Fibroblast of upper back skin (primary cell): ENCODE measurements at regions not wholly inside any gene's neighbourhood (a gene's known extent, or its start where the extent isn't known, plus 50 kb on each side); places are given as distances from the start of the nearest gene placed in this dataset.

ENCODE experiments used
- DNase-seq: peaks from one replicate; pipeline ENCODE4 v3.0.0-alpha.2; 2013

DNA sequence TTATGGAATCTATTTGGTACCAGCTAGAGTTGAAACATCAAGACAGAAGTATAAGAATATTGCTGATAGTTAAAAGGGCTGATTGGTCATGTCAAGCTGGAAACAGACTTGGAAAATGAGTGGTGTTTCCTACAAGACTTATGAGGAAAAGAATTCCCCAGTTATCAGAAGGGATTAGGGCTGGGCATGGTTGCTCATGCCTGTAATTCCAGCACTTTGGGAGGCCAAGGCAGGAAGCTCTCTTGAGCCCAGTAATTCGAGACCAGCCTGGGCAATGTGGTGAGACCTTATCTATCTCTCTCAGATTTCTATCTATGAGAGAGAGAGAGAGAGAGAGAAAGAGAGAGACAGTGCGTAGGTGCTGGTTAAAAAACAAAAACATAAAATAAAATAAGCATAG is 139.5 kb upstream of the PMFBP1 start:
- DNase-seq: peak; percentile 70

DNA sequence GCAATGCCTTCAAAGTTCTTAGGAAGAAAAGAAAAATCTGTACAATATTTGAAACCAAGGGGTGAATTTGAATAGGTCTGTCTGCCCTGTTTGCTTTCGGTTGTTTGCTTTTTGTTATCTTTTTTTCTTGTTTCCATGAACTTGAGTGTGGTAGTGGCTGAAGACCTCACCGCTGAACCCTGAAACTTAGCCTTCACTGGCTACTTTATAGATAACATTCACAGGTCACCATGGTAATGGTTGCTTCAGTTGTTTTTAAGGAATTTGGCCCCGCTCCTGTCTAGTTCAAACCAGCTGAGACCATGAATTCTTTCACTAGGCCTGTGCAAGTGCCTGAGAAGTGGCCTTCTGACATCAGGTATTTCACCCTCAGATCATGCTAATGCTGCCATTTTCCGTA is 137.0 kb upstream of the PMFBP1 start:
- DNase-seq: no peak

DNA sequence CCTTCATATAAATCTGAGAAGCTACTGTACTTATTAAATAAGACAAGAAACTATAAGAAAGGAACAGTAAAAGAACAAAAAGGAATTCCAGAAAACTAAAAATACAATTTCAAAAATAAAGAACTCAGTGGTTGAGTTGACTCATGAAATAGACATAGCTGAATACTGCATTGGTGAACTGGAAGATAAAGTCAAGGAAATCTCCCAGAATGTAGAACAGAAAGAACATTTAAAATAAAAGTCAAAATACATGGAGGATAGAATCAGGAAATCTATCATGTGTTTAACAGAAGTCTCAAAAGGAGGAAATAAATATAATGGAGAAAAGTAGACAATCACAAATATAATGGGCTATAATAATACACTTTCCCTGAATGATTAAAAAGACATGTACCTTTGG is 136.4 kb upstream of the PMFBP1 start:
- DNase-seq: no peak

DNA sequence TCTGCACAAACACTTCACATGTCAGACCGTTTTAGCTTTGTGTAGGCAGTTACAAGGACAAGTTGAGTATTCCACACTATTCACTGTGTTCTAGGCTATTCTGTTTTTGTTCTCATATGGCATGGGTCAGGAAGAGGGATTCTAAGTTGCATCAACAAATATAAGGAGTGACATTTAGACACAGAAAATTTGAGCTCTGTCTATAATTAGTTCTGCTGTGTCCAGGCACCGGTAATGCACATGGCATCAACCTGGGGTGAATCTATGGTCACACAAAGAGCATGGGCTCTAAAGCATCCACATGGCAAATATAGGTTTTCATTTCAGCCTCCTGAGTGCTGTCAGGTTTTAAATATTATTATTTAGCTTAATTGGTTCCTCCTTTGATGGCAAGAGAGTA is 130.4 kb upstream of the PMFBP1 start:
- no peak for DNase-seq

DNA sequence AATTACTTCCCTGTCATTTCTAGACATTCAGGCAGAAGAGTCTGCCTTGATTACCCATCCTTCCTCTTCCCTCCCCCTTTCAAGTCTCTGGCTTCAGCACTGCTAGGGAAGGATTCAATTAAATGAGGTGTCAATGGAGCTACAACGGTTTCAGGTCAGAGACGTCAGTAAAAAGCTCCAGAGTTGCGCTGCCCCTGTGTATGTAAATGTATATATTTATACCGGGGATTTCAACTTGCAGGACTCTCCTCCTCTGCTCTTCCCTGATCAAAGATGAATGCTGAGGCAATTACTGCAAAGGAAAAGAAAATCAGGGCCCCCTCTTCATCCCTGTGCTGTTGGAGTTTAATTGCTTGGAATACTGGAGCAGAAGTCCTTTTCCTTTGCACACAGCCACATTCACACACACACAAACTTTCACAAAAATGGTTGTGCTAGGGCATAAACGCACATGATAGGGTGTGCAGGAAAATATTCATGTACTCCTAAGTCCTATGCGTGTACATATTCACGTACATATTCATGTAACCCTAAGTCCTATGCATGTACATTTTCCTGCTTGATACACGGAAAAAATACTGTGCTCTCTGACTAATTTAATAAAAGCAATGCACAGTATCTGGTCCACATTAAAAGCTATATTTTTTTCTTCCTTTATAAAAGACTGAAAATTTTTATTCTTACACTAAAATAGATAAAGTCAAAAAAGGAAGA is 129.7 kb upstream of the PMFBP1 start:
- no peak for DNase-seq

DNA sequence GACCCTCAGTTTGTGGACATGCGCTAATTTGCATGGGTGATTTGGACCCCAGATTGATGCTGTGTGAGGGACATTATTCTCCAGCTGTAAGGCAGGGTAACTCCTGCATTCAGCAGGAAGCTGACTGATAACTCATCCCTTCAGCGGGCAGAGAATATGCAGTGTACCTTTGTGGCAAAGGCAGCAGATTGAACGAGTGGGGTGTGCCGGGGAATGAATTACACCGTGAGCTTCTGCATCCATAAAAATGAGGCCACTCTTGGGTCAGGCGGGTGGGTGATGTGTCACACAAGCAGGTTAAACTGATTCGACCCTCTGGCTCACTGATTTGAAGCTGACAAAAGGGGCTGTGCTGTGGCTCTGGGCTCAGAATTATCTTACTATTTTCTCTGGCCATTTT is 128.9 kb upstream of the PMFBP1 start:
- no peak for DNase-seq

DNA sequence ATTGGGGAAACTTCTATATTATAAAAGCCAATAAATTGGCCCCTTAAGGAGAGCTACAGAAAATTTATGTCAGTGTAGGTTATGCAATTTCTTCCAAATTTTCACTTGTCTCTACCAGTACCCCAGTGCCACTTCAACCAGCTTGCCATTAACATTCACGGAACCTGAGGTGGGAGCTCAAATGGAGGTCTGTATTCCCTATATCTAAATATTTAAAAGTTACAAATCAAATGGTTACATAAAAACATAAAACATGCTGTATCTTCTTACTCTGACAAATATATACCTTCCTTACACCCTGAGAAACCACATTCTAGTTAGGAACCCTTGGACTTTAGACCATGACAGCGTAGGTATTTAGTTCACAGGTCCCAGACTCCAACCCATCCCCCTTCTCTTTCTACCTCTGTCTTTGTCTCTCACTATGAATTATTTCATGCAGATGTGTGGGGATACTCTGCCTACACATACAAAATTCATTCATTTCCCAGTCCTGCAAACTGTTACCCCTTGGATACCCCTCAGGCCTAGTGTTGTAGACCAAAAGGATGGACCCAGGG is 127.8 kb upstream of the PMFBP1 start:
- DNase-seq: no peak

DNA sequence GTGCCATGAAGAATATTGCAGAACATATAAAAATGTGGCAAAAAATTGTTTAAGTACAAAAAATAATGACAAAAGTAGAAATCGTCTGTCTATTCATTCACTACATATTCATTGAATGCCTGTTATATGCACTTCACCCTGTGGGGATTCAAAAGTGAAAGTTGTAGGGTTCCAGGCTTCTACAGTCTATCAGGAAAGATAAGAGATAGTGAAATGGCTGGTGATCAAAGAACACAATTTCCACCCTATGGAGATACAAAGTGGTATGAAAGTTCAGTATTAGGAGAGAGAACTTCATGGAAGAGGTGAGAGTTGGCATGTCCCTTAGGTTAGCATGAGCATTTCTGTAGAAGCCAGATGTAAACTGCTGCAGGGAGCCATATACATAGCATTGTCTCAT is 127.0 kb upstream of the PMFBP1 start:
- no peak for DNase-seq

DNA sequence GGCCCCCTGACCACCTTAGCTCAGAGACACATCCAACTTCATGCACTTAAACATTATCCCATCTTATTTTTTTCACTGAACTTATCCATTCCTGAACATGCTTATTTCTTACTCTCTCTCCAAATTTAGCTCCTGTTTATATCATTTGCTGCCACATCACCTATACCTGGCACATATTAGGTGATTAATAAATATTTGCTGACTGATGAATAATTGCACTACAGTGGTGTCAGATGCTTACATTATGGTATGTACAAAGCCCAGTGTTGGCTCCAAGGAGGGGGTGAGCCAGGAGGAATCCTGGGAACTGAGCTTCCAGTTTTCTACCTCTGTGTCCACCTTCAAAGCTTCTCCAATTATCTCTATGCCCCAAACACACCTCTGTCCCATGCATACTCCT is 124.0 kb upstream of the PMFBP1 start:
- no peak for DNase-seq

DNA sequence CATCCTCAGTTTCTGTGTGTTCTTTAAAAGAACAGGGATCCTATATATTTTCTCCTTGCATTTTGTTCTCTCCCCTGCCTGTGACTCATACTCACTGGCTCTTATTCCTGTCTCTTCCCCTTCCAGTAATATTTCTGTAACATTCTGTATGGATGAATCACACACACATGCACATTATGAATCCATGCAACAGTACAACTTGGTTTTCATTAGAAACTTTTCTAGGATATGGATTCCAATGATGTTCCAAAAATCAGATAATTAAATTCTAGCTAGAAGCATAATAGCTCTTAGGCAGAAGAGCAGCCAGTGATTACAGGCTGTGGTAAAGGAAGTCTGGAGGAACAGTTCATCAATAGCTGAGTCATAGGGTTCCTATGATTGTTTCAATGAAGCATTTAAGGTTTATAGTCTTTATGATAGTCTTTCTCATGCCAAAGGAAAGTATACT is 119.6 kb upstream of the PMFBP1 start:
- DNase-seq: peak; percentile 99

DNA sequence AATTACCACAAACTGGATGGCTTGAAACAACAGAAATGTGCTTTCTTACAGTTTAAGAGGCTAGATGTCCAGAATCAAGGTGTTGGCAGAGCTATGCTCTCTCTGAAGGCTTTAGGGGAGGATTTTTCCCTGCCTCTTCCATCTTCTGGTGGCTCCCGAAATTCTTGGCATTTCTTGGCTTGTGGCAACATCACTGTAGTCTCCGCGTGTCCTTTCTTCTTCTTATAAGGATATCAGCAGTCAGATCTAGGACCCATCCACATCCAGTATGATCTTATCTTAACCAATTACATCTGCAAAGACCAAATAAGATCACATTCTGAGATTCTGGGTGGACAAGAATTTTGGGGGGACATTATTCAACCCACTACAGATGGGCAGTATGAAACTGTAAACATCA is 119.2 kb upstream of the PMFBP1 start:
- peak; percentile 93 for DNase-seq

DNA sequence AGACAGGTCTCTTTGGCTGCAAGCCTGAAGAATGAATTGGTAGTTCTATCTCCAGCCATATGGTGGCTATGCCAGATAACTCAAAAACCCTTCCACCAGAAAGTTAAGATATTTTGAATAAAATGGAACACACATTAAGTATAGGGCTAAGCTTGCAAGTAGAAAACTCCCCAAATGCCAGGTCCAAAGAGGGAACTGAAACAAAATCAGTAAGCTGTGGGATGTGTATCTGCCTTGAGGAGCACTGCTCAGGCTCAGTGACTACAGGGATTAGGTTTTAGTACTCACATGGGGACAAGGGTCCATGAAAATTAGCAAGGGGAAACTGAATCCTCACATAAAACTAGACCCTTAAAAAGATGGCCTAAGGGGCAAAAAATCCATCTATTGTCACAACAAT is 115.7 kb upstream of the PMFBP1 start:
- no peak for DNase-seq

DNA sequence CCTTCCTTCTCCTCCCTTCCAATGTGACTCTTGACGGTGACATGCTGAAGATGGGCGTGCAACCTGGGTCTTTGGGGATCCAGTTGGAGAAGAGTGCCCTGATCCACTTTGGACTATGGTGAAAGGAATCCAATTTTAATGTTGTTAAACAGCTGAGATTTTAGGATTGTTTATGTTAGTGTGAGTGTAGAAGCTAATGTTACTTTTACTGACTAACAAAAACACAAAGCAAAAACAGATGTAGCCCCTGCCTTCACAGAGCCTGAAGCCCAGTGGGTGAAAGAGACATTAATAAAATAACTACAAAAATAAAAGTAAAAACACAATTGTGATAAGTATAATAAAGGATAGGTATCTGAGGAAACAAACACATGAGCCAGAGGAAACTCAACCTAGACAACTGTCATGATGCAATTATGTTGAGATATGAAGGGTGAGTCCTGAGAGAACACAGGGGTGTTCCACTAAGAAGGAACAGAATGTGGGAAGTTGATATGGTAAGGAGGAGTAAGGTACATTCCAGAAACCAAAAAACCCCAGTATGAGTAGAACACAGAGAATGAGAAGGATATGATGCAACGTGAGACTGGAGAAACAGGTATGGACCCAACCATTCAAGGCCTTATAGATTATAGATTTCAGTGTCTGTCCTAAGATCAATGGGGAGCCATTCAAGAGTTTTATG is 115.1 kb upstream of the PMFBP1 start:
- no peak for DNase-seq

DNA sequence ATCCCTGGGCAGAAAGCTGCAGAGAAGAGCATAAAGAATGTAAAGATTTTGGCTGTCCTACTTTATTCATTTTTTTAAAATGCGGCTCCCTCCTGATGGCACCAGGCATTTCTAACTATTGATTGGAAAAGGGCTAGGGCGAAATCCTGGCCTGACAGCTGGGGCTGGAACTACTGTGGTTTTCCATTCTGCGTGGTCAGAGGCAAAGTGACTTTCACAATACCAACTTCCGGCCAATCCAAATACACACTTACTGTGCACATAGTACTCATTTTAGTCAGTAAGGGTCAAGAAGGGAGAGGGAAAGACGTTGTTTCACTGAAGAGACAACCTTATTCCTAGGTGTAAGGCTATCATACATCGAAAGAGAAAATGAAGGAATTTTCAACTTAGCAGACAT is 113.8 kb upstream of the PMFBP1 start:
- DNase-seq: no peak

DNA sequence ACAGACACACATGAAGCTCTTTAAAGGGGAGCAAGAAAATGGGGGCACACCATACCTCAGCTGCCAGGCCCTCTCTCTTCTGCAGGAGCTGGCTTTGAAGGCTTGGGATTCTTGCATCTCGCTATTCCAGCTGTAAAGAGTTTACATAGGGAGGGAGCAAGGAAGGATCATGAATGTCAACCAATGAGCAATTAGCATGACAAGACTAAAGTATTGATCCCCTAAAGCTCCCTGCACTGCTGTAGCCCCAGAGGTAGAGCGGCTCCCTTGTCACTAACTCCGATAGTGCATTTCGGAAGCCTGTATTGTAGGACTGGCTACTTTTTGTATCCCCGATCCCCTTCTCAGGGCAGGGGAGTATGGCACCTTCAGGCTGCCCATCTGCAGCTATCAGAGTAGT is 113.4 kb upstream of the PMFBP1 start:
- DNase-seq: no peak

DNA sequence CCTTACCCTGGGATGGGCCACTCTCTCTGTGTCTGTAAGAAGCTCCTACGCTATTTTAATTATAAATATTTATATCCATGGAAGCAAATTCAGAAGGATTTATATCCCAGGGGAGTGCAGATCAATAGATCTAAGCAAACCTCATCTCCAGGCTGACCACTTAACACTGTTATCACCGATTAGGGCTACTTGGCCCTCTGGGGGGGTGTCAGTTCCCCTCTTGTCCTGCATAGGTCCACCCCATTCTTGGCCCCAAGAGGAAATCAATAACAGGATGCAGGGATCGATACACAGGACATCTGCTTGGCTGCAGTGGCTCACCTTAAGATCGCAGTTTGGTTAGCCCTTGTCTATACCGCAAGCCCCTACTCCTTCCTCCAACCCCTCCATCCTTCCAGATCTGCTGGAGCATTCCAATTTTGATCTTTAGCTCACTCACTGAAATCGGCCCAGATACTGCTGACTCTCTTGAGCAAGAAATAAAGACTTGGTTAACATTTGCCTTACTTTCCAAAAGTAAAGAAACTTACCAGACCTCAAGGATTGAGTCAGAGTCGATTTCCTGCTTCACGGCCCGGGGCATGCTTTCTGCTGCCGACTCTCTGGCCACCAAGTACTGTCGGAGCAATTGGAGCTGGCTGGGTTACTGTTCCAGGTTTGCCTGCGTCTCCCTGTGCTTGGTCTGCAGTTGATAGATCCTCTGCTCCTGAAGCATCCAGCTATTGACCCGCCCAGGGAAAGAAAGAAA is 112.3 kb upstream of the PMFBP1 start:
- no peak for DNase-seq

DNA sequence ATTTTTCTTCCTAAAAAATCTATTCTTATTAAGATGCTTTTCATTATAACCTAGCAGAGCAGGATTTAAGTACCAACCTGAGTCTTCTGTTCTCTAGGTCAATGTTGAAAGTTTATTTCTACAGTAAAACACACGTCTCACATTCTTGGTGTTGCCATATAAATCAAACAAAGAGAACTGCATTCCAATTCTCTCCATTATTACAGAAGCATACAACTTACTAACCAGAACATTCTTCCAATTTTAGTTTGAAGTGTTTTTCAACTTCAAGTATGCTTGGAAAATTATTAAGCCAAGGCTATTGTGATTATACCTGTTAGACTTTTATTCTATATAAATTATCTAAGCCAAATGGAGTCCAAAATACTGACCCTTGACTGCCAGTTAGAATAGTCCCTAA is 110.4 kb upstream of the PMFBP1 start:
- no peak for DNase-seq

DNA sequence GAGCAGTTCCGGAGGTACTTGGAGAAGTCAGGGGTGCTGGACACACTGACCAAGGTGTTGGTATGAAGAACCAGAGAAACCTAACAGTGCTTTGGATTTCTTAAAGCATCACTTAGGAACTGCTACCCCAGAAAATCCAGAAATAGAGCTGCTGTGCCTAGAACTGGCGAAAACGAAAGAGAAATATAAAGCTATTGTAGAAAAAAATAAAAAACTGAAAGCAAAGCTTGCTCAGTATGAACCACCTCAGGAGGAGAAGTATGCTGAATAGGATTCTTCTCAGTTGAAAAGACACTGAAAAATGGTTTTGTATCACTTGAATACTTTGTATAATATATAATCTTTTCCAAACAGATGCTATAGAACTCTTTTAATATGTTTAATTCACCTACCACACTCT is 106.3 kb upstream of the PMFBP1 start:
- DNase-seq: no peak

DNA sequence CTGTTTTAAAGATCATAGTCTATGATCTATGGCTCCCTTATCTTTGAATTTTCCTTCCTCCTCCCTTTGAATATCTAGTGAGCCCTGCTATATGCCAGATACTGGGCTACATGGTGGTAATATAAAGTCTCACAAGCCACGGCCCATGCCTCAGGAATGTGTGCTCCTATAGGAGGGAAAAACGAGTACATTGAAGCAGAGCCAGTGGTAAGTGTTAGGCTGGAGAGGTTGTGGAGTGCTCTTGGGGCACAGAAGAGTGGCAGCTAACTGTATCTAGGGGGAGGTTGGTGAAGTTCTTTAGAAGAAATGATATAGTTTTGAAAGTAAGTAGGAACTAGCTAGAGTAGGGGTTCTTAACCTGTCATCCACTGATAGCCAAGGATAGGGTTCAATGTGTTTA is 105.8 kb upstream of the PMFBP1 start:
- no peak for DNase-seq

DNA sequence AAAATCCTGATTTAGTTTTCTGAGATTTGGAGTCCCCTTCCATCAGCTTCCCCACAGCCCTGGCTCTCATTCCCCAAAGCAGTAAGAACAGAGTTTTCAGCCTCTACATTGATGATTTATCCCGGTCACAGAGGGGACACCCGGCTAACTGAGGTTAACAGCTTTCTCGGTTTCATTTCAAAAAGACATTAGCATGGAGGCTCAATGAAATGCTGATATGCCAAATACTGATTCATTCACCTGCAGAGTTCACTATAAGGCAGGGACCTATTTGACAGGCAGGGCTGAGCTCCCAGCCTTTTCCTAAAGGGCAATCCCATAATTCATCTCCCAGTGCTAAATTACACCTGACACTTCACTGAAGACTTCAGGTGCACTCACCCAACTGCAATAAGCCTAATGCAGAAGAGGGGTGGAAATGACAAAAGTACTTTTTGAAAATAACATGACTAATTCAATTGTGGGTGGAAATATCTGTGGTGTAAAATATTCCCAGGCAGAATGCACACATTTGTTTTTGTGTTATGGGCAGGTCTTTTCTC is 99.8 kb upstream of the PMFBP1 start:
- DNase-seq: no peak

DNA sequence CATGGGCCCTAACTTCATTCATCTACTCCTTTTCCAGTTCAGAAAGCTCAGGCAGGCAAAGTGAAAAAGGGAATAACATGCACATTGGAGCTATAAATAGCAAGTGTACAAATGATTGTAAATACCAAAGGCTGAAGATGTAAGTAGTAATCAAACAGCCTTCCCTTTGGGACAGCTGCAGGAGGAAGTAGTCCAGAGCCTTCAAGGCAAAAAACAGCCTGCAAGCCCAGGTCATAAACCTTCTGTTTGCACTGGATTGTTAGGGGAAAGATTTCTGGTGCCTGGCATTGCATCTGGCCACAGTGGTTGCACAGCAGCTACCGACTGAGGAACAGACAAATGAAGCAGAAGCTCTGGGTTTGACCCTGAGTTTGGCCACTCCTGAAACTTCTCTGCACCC is 98.6 kb upstream of the PMFBP1 start:
- DNase-seq: no peak

DNA sequence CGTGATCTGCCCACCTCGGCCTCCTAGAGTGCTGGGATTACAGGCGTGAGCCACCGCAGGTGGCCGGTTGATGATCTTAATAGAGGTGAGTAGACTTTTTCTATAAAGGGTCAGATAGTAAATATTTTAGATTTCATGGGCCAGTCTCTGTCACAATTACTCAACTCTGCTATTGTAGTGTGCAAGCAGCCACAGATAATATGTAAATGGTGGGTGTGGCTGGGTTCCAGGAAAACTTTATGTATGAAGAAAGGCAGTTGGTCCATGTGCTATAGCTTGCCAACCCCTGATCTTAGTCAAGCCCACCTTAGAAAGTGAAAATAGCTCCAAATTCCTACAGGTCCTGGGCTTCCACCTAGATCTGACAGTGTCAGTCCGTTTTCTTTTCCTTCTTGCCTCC is 94.9 kb upstream of the PMFBP1 start:
- DNase-seq: no peak

DNA sequence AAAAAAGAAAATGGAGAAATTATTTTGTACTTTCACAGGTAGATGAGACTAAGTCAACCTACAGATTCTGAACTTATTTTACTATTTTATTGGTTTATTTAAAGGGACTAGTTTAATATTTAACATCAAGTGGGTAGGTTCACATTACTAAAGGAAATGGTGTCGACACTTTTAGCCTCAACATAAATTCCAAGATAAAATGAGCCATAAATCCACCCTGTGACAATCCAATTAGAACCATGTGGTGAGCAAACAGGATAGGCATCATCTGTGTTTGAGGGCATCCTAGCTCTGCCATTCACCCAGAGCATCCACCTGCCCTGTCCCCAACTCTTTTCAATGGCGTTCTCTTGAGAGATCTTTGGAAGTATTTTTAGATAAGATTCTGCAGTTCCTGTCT is 92.8 kb upstream of the PMFBP1 start:
- DNase-seq: no peak

DNA sequence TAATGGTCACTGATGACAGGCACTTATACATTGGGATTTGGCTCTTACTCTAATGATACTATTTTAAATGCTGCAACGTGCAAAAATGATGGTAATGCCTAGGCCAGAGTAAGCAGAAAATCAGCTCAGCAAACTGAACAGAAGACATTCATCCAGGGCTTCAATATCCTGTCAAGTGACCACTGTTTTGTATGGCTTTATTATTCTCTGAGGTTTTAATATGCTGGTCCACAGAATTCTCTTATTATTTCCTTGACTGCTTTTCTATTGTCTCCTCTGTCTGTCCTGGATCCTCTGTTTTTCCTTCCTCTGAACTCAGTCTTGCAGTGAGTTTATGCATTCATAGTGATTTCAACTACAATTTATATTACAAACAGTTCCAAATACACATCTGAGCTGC is 90.8 kb upstream of the PMFBP1 start:
- no peak for DNase-seq
